ENCODE measurements at regions not wholly inside any gene's neighbourhood (a gene's known extent, or its start where the extent isn't known, plus 50 kb on each side); places are given as distances from the start of the nearest gene placed in this dataset.

- Histone ChIP-seq H3K9me3 (ENCODE audit: control insufficient read depth in 5 of 5, low read length in 5 of 5) (no peaks in the 10 kb centered on the region), H3K4me1 (ENCODE audit: control insufficient read depth in 5 of 5, insufficient read depth in 5 of 5, low read length in 5 of 5) (no peaks in the 10 kb centered on the region), H3K4me3 (ENCODE audit: low read depth in 1 of 5, low read length in 5 of 5) (no peak overlapping the region), H3K36me3 (ENCODE audit: control insufficient read depth in 5 of 5, insufficient read depth in 5 of 5, low read length in 5 of 5) (no peaks in the 10 kb centered on the region), H3K9ac (ENCODE audit: low read length in 5 of 5) (no peak overlapping the region), H3K27me3 (ENCODE audit: control insufficient read depth in 5 of 5, insufficient read depth in 4 of 5, low read length in 5 of 5) (peaks cover 0 to 7% (median 3%) of the 10 kb centered on the region in 5 donors), H3K27ac (ENCODE audit: low read depth, low read length) (no peak overlapping the region)
Observed at GRCh38 chr18:78305789-78306188, 673.8 kb upstream of the SALL3 start.

- H3K9me3 ChIP-seq (ENCODE audit: control insufficient read depth in 5 of 5, low read length in 5 of 5) = peaks cover 0 to 6% (median 3%) of the 10 kb centered on the region in 5 donors
- H3K27ac ChIP-seq (ENCODE audit: low read depth, low read length) = no peak overlapping the region
- peaks cover 0 to 9% (median 0%) of the 10 kb centered on the region in 5 donors for H3K27me3 ChIP-seq (ENCODE audit: control insufficient read depth in 5 of 5, insufficient read depth in 4 of 5, low read length in 5 of 5)
- H3K4me1 ChIP-seq (ENCODE audit: control insufficient read depth in 5 of 5, insufficient read depth in 5 of 5, low read length in 5 of 5) = peaks cover 0 to 3% (median 0%) of the 10 kb centered on the region in 5 donors
- no peaks in the 10 kb centered on the region for H3K36me3 ChIP-seq (ENCODE audit: control insufficient read depth in 5 of 5, insufficient read depth in 5 of 5, low read length in 5 of 5)
- H3K4me3 ChIP-seq (ENCODE audit: low read depth in 1 of 5, low read length in 5 of 5) = no peak overlapping the region
- H3K9ac ChIP-seq (ENCODE audit: low read length in 5 of 5) = no peak overlapping the region
Observed at GRCh38 chr18:78309307-78309706, 670.3 kb upstream of the SALL3 start.

- Histone ChIP-seq H3K27ac (ENCODE audit: low read depth, low read length) (no peak overlapping the region), H3K9ac (ENCODE audit: low read length in 5 of 5) (no peak overlapping the region)
Observed at GRCh38 chr18:78309924-78310323, 669.7 kb upstream of the SALL3 start.

GRCh38 chr18:78319264-78319663 is 660.4 kb upstream of the SALL3 start:
- H3K9me3 ChIP-seq (ENCODE audit: control insufficient read depth in 5 of 5, low read length in 5 of 5) = no peaks in the 10 kb centered on the region
- H3K4me3 ChIP-seq (ENCODE audit: low read depth in 1 of 5, low read length in 5 of 5) = no peak overlapping the region
- H3K36me3 ChIP-seq (ENCODE audit: control insufficient read depth in 5 of 5, insufficient read depth in 5 of 5, low read length in 5 of 5) = no peaks in the 10 kb centered on the region
- H3K27ac ChIP-seq (ENCODE audit: low read depth, low read length) = no peak overlapping the region
- H3K27me3 ChIP-seq (ENCODE audit: control insufficient read depth in 5 of 5, insufficient read depth in 4 of 5, low read length in 5 of 5) = peaks cover 0 to 14% (median 0%) of the 10 kb centered on the region in 5 donors
- H3K4me1 ChIP-seq (ENCODE audit: control insufficient read depth in 5 of 5, insufficient read depth in 5 of 5, low read length in 5 of 5) = no peaks in the 10 kb centered on the region
- H3K9ac ChIP-seq (ENCODE audit: low read length in 5 of 5) = no peak overlapping the region

More at GRCh38 chr18:78309924-78310323, 669.7 kb upstream of the SALL3 start:
- Histone ChIP-seq H3K36me3 (ENCODE audit: control insufficient read depth in 5 of 5, insufficient read depth in 5 of 5, low read length in 5 of 5) (no peaks in the 10 kb centered on the region), H3K4me1 (ENCODE audit: control insufficient read depth in 5 of 5, insufficient read depth in 5 of 5, low read length in 5 of 5) (peaks cover 0 to 3% (median 0%) of the 10 kb centered on the region in 5 donors), H3K9me3 (ENCODE audit: control insufficient read depth in 5 of 5, low read length in 5 of 5) (peaks cover 0 to 6% (median 3%) of the 10 kb centered on the region in 5 donors), H3K4me3 (ENCODE audit: low read depth in 1 of 5, low read length in 5 of 5) (no peak overlapping the region), H3K27me3 (ENCODE audit: control insufficient read depth in 5 of 5, insufficient read depth in 4 of 5, low read length in 5 of 5) (peaks cover 0 to 9% (median 2%) of the 10 kb centered on the region in 5 donors)

GRCh38 chr18:78319961-78320360 is 659.7 kb upstream of the SALL3 start:
- Histone ChIP-seq H3K27me3 (ENCODE audit: control insufficient read depth in 5 of 5, insufficient read depth in 4 of 5, low read length in 5 of 5) (peaks cover 0 to 14% (median 0%) of the 10 kb centered on the region in 5 donors), H3K9ac (ENCODE audit: low read length in 5 of 5) (no peak overlapping the region), H3K36me3 (ENCODE audit: control insufficient read depth in 5 of 5, insufficient read depth in 5 of 5, low read length in 5 of 5) (no peaks in the 10 kb centered on the region), H3K27ac (ENCODE audit: low read depth, low read length) (no peak overlapping the region), H3K4me1 (ENCODE audit: control insufficient read depth in 5 of 5, insufficient read depth in 5 of 5, low read length in 5 of 5) (no peaks in the 10 kb centered on the region), H3K4me3 (ENCODE audit: low read depth in 1 of 5, low read length in 5 of 5) (no peak overlapping the region), H3K9me3 (ENCODE audit: control insufficient read depth in 5 of 5, low read length in 5 of 5) (no peaks in the 10 kb centered on the region)

- Histone ChIP-seq H3K9me3 (ENCODE audit: control insufficient read depth in 5 of 5, low read length in 5 of 5) (no peaks in the 10 kb centered on the region), H3K4me1 (ENCODE audit: control insufficient read depth in 5 of 5, insufficient read depth in 5 of 5, low read length in 5 of 5) (no peaks in the 10 kb centered on the region), H3K27me3 (ENCODE audit: control insufficient read depth in 5 of 5, insufficient read depth in 4 of 5, low read length in 5 of 5) (peaks cover 0 to 14% (median 0%) of the 10 kb centered on the region in 5 donors), H3K9ac (ENCODE audit: low read length in 5 of 5) (no peak overlapping the region), H3K36me3 (ENCODE audit: control insufficient read depth in 5 of 5, insufficient read depth in 5 of 5, low read length in 5 of 5) (no peaks in the 10 kb centered on the region), H3K27ac (ENCODE audit: low read depth, low read length) (no peak overlapping the region), H3K4me3 (ENCODE audit: low read depth in 1 of 5, low read length in 5 of 5) (no peak overlapping the region)
Observed at GRCh38 chr18:78321402-78321801, 658.2 kb upstream of the SALL3 start.

GRCh38 chr18:78323453-78324197 is 656.0 kb upstream of the SALL3 start:
- Histone ChIP-seq H3K27me3 (ENCODE audit: control insufficient read depth in 5 of 5, insufficient read depth in 4 of 5, low read length in 5 of 5) (peaks cover 0 to 14% (median 0%) of the 10 kb centered on the region in 5 donors), H3K9me3 (ENCODE audit: control insufficient read depth in 5 of 5, low read length in 5 of 5) (no peaks in the 10 kb centered on the region), H3K4me1 (ENCODE audit: control insufficient read depth in 5 of 5, insufficient read depth in 5 of 5, low read length in 5 of 5) (no peaks in the 10 kb centered on the region), H3K4me3 (ENCODE audit: low read depth in 1 of 5, low read length in 5 of 5) (no peak overlapping the region), H3K36me3 (ENCODE audit: control insufficient read depth in 5 of 5, insufficient read depth in 5 of 5, low read length in 5 of 5) (no peaks in the 10 kb centered on the region), H3K27ac (ENCODE audit: low read depth, low read length) (no peak overlapping the region), H3K9ac (ENCODE audit: low read length in 5 of 5) (no peak overlapping the region)

- no peaks in the 10 kb centered on the region for H3K4me1 ChIP-seq (ENCODE audit: control insufficient read depth in 5 of 5, insufficient read depth in 5 of 5, low read length in 5 of 5)
- H3K36me3 ChIP-seq (ENCODE audit: control insufficient read depth in 5 of 5, insufficient read depth in 5 of 5, low read length in 5 of 5) = no peaks in the 10 kb centered on the region
- peaks cover 0 to 5% (median 0%) of the 10 kb centered on the region in 5 donors for H3K27me3 ChIP-seq (ENCODE audit: control insufficient read depth in 5 of 5, insufficient read depth in 4 of 5, low read length in 5 of 5)
- no peak overlapping the region for H3K4me3 ChIP-seq (ENCODE audit: low read depth in 1 of 5, low read length in 5 of 5)
- no peak overlapping the region for H3K27ac ChIP-seq (ENCODE audit: low read depth, low read length)
- no peaks in the 10 kb centered on the region for H3K9me3 ChIP-seq (ENCODE audit: control insufficient read depth in 5 of 5, low read length in 5 of 5)
- H3K9ac ChIP-seq (ENCODE audit: low read length in 5 of 5) = no peak overlapping the region
Observed at GRCh38 chr18:78327643-78328042, 652.0 kb upstream of the SALL3 start.

GRCh38 chr18:78330766-78331165 is 648.9 kb upstream of the SALL3 start:
- Histone ChIP-seq H3K9ac (ENCODE audit: low read length in 5 of 5) (no peak overlapping the region), H3K4me3 (ENCODE audit: low read depth in 1 of 5, low read length in 5 of 5) (no peak overlapping the region), H3K27ac (ENCODE audit: low read depth, low read length) (no peak overlapping the region), H3K27me3 (ENCODE audit: control insufficient read depth in 5 of 5, insufficient read depth in 4 of 5, low read length in 5 of 5) (peaks cover 0 to 2% (median 0%) of the 10 kb centered on the region in 5 donors), H3K36me3 (ENCODE audit: control insufficient read depth in 5 of 5, insufficient read depth in 5 of 5, low read length in 5 of 5) (no peaks in the 10 kb centered on the region), H3K9me3 (ENCODE audit: control insufficient read depth in 5 of 5, low read length in 5 of 5) (no peaks in the 10 kb centered on the region), H3K4me1 (ENCODE audit: control insufficient read depth in 5 of 5, insufficient read depth in 5 of 5, low read length in 5 of 5) (no peaks in the 10 kb centered on the region)

- Histone ChIP-seq H3K27ac (ENCODE audit: low read depth, low read length) (no peak overlapping the region), H3K9ac (ENCODE audit: low read length in 5 of 5) (no peak overlapping the region), H3K36me3 (ENCODE audit: control insufficient read depth in 5 of 5, insufficient read depth in 5 of 5, low read length in 5 of 5) (no peaks in the 10 kb centered on the region)
Observed at GRCh38 chr18:78352910-78353309, 626.7 kb upstream of the SALL3 start.

More at GRCh38 chr18:78352910-78353309, 626.7 kb upstream of the SALL3 start:
- Histone ChIP-seq H3K4me3 (ENCODE audit: low read depth in 1 of 5, low read length in 5 of 5) (no peak overlapping the region), H3K9me3 (ENCODE audit: control insufficient read depth in 5 of 5, low read length in 5 of 5) (no peaks in the 10 kb centered on the region), H3K4me1 (ENCODE audit: control insufficient read depth in 5 of 5, insufficient read depth in 5 of 5, low read length in 5 of 5) (no peaks in the 10 kb centered on the region), H3K27me3 (ENCODE audit: control insufficient read depth in 5 of 5, insufficient read depth in 4 of 5, low read length in 5 of 5) (peaks cover 0 to 4% (median 0%) of the 10 kb centered on the region in 5 donors)
